Bronchial epithelial cell (primary cell): ENCODE measurements at regions not wholly inside any gene's neighbourhood (a gene's known extent, or its start where the extent isn't known, plus 50 kb on each side); places are given as distances from the start of the nearest gene placed in this dataset.
"Not testable (repeated sequence)": the region's sequence is repeated elsewhere in the genome, so short reads cannot be mapped to it uniquely, and the experiment has no call there.

ENCODE experiments used
- DNase-seq: peaks from one replicate; pipeline ENCODE4 v3.0.0-alpha.2; 2010; ENCODE audit warnings: low read depth
- FAIRE-seq: peaks from 2 replicates; lab custom pipeline; 2011; peaks lifted over from hg19 to GRCh38; lab: Jason Lieb, UNC
- H3K27me3 ChIP-seq: 2 replicates; pipeline ENCODE4 v1.5.1; 2011; ENCODE audit warnings: low read length; ENCODE audit not compliant: control insufficient read depth, insufficient read depth
- H3K36me3 ChIP-seq: 2 replicates; pipeline ENCODE4 v1.5.1; 2011; ENCODE audit warnings: low read length; ENCODE audit not compliant: control insufficient read depth, insufficient read depth
- H3K4me3 ChIP-seq: 2 replicates; pipeline ENCODE4 v1.5.1; 2011; ENCODE audit warnings: mild to moderate bottlenecking, low read depth, low read length, control low read depth
- TF ChIP-seq, protein P1 (sequence below): IDR thresholded peaks from 2 replicates; pipeline ENCODE4 v1.5.1; 2011; ENCODE audit warnings: mild to moderate bottlenecking, moderate library complexity, low read length, control low read depth, inconsistent platforms; ENCODE audit not compliant: insufficient read depth, severe bottlenecking

DNA sequence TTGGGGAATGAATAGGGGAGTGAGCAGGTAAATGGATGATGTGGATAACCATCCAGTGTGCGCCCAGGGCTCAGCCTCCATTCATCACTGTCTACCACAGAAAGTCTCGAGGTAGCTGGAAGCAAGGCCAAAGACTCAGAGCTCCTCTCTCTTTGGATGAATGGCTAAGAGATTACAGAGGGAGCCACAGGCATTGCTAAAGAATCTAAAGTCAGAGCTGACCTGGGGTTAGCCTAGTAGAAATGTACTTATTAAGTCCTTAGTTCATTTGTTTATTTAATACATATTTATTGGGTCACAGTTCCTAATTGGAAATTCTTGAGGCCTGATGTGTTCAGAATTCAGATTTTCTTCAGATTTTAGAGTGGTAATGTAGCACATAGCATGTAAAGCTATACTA lies 88.7 kb upstream of the HPF1 start:
- FAIRE-seq: no peak
- no peak overlapping the region for H3K4me3 ChIP-seq
- H3K36me3 ChIP-seq: no peaks in the 10 kb centered on the region

DNA sequence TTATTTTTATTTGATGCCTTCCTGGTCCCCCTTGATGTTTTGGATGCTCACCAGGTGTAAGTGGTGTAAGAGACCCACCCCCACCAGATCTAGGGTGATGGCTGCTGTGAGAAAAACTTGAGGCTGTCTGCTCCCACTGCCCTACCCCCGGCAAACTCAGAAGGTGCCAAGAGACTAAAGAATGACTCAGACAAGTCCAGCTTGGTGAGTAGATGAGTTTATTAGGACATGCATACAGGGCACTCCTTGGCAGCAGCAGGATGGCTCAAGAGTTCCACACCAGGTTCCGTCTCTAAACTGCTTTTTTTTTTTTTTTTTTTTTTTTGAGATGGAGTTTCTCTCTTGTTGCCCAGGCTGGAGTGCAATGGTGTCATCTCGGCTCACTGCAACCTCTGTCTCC lies 84.0 kb upstream of the HPF1 start:
- FAIRE-seq: no peak
- Histone ChIP-seq H3K4me3 (no peak overlapping the region), H3K36me3 (no peaks in the 10 kb centered on the region), H3K27me3 (no peaks in the 10 kb centered on the region)
- TF ChIP-seq, protein P1, sequence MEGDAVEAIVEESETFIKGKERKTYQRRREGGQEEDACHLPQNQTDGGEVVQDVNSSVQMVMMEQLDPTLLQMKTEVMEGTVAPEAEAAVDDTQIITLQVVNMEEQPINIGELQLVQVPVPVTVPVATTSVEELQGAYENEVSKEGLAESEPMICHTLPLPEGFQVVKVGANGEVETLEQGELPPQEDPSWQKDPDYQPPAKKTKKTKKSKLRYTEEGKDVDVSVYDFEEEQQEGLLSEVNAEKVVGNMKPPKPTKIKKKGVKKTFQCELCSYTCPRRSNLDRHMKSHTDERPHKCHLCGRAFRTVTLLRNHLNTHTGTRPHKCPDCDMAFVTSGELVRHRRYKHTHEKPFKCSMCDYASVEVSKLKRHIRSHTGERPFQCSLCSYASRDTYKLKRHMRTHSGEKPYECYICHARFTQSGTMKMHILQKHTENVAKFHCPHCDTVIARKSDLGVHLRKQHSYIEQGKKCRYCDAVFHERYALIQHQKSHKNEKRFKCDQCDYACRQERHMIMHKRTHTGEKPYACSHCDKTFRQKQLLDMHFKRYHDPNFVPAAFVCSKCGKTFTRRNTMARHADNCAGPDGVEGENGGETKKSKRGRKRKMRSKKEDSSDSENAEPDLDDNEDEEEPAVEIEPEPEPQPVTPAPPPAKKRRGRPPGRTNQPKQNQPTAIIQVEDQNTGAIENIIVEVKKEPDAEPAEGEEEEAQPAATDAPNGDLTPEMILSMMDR: no peak
- peak; percentile 10 for DNase-seq

More for the DNA sequence above, 88.7 kb upstream of the HPF1 start:
- DNase-seq: no peak
- no peaks in the 10 kb centered on the region for H3K27me3 ChIP-seq
- TF ChIP-seq, protein P1: no peak

DNA sequence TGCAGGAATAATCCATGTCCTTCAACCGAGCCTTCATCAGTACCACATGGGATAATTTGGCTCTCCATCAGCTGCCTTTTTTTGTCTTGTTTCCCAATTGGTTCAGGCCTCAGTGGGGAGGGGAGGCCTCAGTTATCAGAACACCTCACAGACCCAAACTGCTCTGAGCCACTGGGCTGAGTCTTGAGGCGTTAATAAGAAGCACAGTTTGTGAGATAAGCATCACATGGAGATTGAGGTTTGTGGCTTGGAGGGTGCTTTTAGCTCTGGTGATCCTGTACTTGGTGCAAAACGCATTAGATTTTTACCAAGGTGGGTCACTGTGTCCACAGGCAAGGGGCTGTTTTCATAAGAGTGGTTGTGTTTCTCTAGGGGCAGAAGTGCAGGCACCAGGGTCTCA lies 82.8 kb upstream of the HPF1 start:
- DNase-seq (no peak), FAIRE-seq (no peak)
- Histone ChIP-seq H3K36me3 (no peaks in the 10 kb centered on the region), H3K27me3 (no peaks in the 10 kb centered on the region), H3K4me3 (no peak overlapping the region)
- TF ChIP-seq, protein P1: no peak

DNA sequence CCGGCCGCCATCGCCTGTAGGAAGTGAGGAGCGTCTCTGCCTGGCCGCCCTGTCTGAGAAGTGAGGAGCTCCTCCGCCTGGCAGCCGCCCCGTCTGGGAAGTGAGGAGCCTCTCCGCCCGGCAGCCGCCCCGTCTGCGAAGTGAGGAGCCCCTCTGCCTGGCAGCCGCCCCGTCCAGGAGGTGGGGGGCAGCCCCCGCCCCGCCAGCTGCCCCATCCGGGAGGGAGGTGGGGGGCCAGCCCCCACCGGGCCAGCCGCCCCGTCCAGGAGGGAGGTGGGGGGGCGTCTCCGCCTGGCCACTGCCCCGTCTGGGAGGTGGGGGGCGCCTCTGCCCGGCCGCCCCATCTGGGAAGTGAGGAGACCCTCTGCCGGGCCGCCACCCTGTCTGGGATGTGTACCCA lies 70.6 kb upstream of the HPF1 start:
- not testable (repeated sequence) for DNase-seq, H3K4me3 ChIP-seq, FAIRE-seq, H3K36me3 ChIP-seq, H3K27me3 ChIP-seq

DNA sequence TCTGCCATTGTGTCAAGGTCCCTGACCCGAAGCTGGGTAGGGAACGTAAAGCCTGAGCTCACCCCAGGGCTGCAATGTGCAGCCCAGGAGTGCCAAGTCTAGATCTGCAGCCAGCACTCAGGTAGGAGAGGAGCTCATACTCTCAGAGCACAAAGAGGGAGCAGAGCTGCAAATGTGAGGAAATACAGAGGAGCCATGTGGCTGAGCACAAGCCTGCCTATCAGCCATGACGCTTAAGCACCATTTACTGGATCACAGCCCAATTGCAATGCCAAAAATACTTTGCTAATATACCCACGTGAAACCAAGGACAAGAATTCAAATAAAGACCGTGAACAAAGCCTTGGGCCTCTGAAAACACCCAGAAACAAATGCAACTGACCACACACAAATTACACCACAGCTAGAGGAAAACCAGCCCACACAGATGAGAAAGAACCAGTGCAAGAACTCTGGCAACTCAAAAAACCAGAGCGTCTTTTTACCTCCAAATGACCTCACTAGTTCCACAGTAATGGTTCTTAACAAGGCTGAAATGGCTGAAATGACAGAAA lies 69.0 kb upstream of the HPF1 start:
- TF ChIP-seq, protein P1: no peak
- Histone ChIP-seq H3K27me3 (no peaks in the 10 kb centered on the region), H3K4me3 (no peak overlapping the region), H3K36me3 (no peaks in the 10 kb centered on the region)
- no peak for FAIRE-seq
- DNase-seq: no peak

DNA sequence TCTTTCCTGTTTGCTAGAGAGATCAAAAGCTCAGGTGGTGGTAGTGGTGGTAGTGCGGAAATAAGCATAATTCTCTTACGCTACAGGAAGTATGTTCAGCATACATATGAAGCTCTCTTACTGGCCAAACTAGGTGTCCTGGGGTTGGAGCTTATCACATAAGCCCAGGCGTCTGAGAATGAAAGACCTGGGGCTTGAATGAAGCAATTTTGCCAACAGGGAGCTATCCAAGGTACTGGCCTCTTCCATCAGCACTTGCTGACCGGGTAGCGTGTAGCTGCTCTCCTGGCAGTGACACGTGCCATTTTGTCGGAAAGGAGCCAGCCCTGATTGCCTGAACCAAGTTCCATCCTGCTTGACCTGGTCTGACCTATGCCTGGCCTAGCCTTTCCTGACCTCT lies 65.9 kb upstream of the HPF1 start:
- FAIRE-seq: no peak
- TF ChIP-seq, protein P1: no peak
- H3K36me3 ChIP-seq: no peaks in the 10 kb centered on the region
- DNase-seq: peak; percentile 58
- H3K4me3 ChIP-seq: no peak overlapping the region
- H3K27me3 ChIP-seq: no peaks in the 10 kb centered on the region
